Fibroblast of lung (primary cell): ENCODE measurements at regions not wholly inside any gene's neighbourhood (a gene's known extent, or its start where the extent isn't known, plus 50 kb on each side); places are given as distances from the start of the nearest gene placed in this dataset.
A peak's percentile ranks its signal among the peaks of the same experiment; 100 is the strongest.

ENCODE experiments used
- DNase-seq, 2 donors: peaks; one replicate each; pipeline versions ENCODE4 v3.0.0 to v3.0.0-alpha.2; 2010; ENCODE audit warnings: low read depth in 2 of 2
- H2AFZ ChIP-seq: 2 replicates; pipeline ENCODE4 v1.5.1; 2012; ENCODE audit warnings: low read length, control low read depth, inconsistent platforms
- H3K27ac ChIP-seq: 2 replicates; pipeline ENCODE4 v1.5.1; 2011; ENCODE audit warnings: low read length, control low read depth; ENCODE audit not compliant: insufficient read depth
- H3K27me3 ChIP-seq: 2 replicates; pipeline ENCODE4 v1.5.1; 2011; ENCODE audit warnings: mild to moderate bottlenecking, low read length; ENCODE audit not compliant: control insufficient read depth, insufficient read depth
- H3K36me3 ChIP-seq: 2 replicates; pipeline ENCODE4 v1.5.1; 2011; ENCODE audit warnings: low read length; ENCODE audit not compliant: control insufficient read depth, insufficient read depth
- H3K4me1 ChIP-seq: 2 replicates; pipeline ENCODE4 v1.5.1; 2011; ENCODE audit warnings: low read length; ENCODE audit not compliant: control insufficient read depth, insufficient read depth; ENCODE audit errors: extremely low read depth
- H3K4me2 ChIP-seq: 2 replicates; pipeline ENCODE4 v1.5.1; 2011; ENCODE audit warnings: low read length, control low read depth; ENCODE audit not compliant: insufficient read depth; ENCODE audit errors: extremely low read depth
- H3K4me3 ChIP-seq, 4 experiments: fragments of 200-600 bp in 1 of 4; sonication (generic) in 1 of 4; replicated peaks in 1 of 4; 2 replicates each; pipeline ENCODE4 v1.5.1; 2011 to 2016; ENCODE audit warnings: low read length in 4 of 4, low read depth in 3 of 4, mild to moderate bottlenecking in 3 of 4, control low read depth in 2 of 4, inconsistent platforms in 1 of 4, mixed read lengths in 1 of 4; ENCODE audit not compliant: insufficient read depth in 1 of 4; ENCODE audit errors: control extremely low read depth in 1 of 4
- H3K79me2 ChIP-seq: 2 replicates; pipeline ENCODE4 v1.5.1; 2012; ENCODE audit warnings: mild to moderate bottlenecking, low read length, inconsistent platforms; ENCODE audit not compliant: control insufficient read depth, insufficient read depth
- H3K9ac ChIP-seq: 2 replicates; pipeline ENCODE4 v1.5.1; 2011; ENCODE audit warnings: mild to moderate bottlenecking, low read length, control low read depth; ENCODE audit not compliant: insufficient read depth
- H3K9me3 ChIP-seq: 2 replicates; pipeline ENCODE4 v1.5.1; 2012; ENCODE audit warnings: low read depth, low read length; ENCODE audit not compliant: control insufficient read depth, insufficient read depth
- H4K20me1 ChIP-seq: 2 replicates; pipeline ENCODE4 v1.5.1; 2011; ENCODE audit warnings: low read length; ENCODE audit not compliant: control insufficient read depth, insufficient read depth; ENCODE audit errors: extremely low read depth
- EZH2 ChIP-seq: IDR thresholded peaks from 2 replicates; pipeline ENCODE4 v1.5.1; 2012; ENCODE audit warnings: low read length, control low read depth, mild to moderate bottlenecking; ENCODE audit errors: missing control alignments
- TF ChIP-seq, protein P1 (sequence below), 2 donors: IDR thresholded peaks in 1 of 2; conservative IDR thresholded peaks in 1 of 2; 1 replicate in 1 of 2; 2 replicates in 1 of 2; pipeline ENCODE4 v1.5.1; 2011 to 2012; ENCODE audit warnings: low read length in 2 of 2, control low read depth in 1 of 2, inconsistent platforms in 1 of 2, low read depth in 1 of 2, mild to moderate bottlenecking in 1 of 2

DNA sequence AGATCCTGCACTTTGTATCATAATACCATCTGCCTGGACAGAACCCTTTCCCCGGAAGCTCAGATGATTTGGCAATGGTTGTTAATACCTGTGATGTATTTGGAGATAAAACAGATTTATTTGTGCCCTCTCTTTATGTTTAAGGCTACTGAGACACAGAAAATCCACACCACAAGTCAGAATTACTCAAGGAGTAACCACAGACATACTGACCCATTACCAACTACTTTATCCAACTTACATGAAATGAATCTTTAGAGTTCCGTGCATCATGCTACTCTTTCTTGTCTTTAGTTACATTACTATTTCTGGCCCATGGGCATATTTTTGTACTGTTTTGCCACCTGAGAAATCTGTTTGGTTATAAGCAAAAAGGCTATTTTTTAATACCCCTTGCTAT is 384.0 kb downstream of the STK39 start:
- no peaks in the 10 kb centered on the region for H3K79me2 ChIP-seq
- no peak for DNase-seq
- H3K4me1 ChIP-seq = no peaks in the 10 kb centered on the region
- H4K20me1 ChIP-seq = no peaks in the 10 kb centered on the region
- TF ChIP-seq EZH2 = no peak
- TF ChIP-seq, protein P1, sequence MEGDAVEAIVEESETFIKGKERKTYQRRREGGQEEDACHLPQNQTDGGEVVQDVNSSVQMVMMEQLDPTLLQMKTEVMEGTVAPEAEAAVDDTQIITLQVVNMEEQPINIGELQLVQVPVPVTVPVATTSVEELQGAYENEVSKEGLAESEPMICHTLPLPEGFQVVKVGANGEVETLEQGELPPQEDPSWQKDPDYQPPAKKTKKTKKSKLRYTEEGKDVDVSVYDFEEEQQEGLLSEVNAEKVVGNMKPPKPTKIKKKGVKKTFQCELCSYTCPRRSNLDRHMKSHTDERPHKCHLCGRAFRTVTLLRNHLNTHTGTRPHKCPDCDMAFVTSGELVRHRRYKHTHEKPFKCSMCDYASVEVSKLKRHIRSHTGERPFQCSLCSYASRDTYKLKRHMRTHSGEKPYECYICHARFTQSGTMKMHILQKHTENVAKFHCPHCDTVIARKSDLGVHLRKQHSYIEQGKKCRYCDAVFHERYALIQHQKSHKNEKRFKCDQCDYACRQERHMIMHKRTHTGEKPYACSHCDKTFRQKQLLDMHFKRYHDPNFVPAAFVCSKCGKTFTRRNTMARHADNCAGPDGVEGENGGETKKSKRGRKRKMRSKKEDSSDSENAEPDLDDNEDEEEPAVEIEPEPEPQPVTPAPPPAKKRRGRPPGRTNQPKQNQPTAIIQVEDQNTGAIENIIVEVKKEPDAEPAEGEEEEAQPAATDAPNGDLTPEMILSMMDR (conservative IDR thresholded peaks at IDR 0.05 in 1 of 2, IDR thresholded peaks at IDR 0.05 in 1 of 2; ENCODE audit: low read depth in 1 of 2, low read length in 2 of 2) = no peak
- H3K27ac ChIP-seq = no peak overlapping the region
- no peaks in the 10 kb centered on the region for H3K36me3 ChIP-seq
- no peaks in the 10 kb centered on the region for H3K9me3 ChIP-seq
- H3K4me3 ChIP-seq = no peak overlapping the region
- H2AFZ ChIP-seq = no peak overlapping the region
- H3K9ac ChIP-seq = no peak overlapping the region
- no peaks in the 10 kb centered on the region for H3K27me3 ChIP-seq
- H3K4me2 ChIP-seq = no peak overlapping the region

DNA sequence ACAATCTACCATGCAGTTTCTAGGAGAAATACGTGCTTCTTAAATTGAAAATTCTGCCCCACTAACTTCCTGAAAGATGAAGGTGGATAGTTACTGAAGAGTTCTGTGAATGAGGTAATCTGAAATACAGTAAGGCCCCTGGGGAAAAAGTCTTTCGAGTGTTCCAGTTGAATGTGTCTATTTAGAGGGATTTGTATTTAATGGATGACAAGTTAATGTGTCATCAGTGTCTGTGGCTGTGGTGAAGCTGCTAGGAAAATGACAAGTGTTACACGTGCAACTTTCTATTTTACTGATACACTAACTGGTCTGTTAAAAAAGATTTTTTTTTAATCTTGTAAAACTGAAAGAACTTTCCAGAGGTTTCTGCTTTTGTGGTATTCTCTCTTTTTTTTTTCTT is 384.6 kb downstream of the STK39 start:
- no peaks in the 10 kb centered on the region for H3K4me1 ChIP-seq
- H2AFZ ChIP-seq = no peak overlapping the region
- H3K9me3 ChIP-seq = no peaks in the 10 kb centered on the region
- peak; percentile 5 to 64 for DNase-seq
- H3K36me3 ChIP-seq = no peaks in the 10 kb centered on the region
- H3K27me3 ChIP-seq = no peaks in the 10 kb centered on the region
- TF ChIP-seq, protein P1 (conservative IDR thresholded peaks at IDR 0.05 in 1 of 2, IDR thresholded peaks at IDR 0.05 in 1 of 2; ENCODE audit: low read depth in 1 of 2, low read length in 2 of 2) = no peak
- TF ChIP-seq EZH2 = no peak
- H3K79me2 ChIP-seq = no peaks in the 10 kb centered on the region
- H3K4me3 ChIP-seq = no peak overlapping the region
- H3K27ac ChIP-seq = no peak overlapping the region
- no peak overlapping the region for H3K4me2 ChIP-seq
- no peaks in the 10 kb centered on the region for H4K20me1 ChIP-seq
- H3K9ac ChIP-seq = no peak overlapping the region

DNA sequence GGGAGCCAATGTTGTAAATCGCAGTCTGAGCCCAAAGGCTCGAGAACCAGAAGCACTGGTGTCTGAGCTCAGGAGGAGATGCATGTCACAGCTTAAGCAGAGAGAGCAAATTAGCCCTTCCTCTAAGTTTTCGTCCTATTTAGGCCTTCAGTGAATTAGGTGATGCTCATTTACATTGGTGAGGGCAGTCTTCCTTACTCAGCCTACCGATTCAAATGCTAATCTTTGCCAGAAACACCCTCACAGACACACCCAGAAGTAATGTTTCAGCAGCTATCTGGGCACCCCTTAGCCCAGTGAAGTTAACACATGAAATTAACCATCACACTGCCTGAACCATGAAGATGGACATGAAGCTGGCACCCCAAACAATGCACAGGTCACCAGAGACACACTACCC is 385.1 kb downstream of the STK39 start:
- no peaks in the 10 kb centered on the region for H3K4me1 ChIP-seq
- H3K9ac ChIP-seq = no peak overlapping the region
- no peak overlapping the region for H3K27ac ChIP-seq
- H2AFZ ChIP-seq = no peak overlapping the region
- H3K4me3 ChIP-seq = no peak overlapping the region
- no peaks in the 10 kb centered on the region for H3K36me3 ChIP-seq
- no peaks in the 10 kb centered on the region for H3K9me3 ChIP-seq
- no peak for DNase-seq
- TF ChIP-seq, protein P1 (conservative IDR thresholded peaks at IDR 0.05 in 1 of 2, IDR thresholded peaks at IDR 0.05 in 1 of 2; ENCODE audit: low read depth in 1 of 2, low read length in 2 of 2) = no peak
- TF ChIP-seq EZH2 = no peak
- H4K20me1 ChIP-seq = no peaks in the 10 kb centered on the region
- H3K79me2 ChIP-seq = no peaks in the 10 kb centered on the region
- H3K27me3 ChIP-seq = no peaks in the 10 kb centered on the region
- no peak overlapping the region for H3K4me2 ChIP-seq
